ENCODE measurements at regions not wholly inside any gene's neighbourhood (a gene's known extent, or its start where the extent isn't known, plus 50 kb on each side); places are given as distances from the start of the nearest gene placed in this dataset.
A peak's percentile ranks its signal among the peaks of the same experiment; 100 is the strongest.

DNA sequence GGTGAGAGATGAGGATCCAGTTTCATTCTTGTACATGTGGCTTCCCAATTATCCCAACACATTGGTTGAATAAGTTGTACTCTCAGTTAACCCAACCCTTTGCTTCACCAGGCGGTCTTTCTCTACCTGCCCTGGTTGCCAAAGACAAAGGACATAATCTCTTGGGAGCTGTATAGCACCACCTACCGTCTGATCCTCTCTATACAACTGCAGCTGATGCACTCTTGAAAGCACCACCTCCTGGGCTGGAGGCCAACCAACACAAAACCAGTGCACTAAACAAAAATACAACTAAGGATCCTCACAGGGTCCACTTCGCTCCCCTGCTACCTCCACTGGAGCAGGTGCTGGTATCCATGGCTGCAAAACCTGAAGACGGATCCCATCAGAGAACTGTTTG lies 473.6 kb upstream of the NRXN1 start:
- peak in 2 of 3 donors; percentile 22 to 60 for DNase-seq
- WGBS (ENCODE audit: insufficient coverage, low coverage, low lambda C conversion rate, missing lambda C conversion rate), result 55% methylated on average over 4 of the region's 4 CpGs
- intact Hi-C loops (cut with DNase I), result no loop called here

DNA sequence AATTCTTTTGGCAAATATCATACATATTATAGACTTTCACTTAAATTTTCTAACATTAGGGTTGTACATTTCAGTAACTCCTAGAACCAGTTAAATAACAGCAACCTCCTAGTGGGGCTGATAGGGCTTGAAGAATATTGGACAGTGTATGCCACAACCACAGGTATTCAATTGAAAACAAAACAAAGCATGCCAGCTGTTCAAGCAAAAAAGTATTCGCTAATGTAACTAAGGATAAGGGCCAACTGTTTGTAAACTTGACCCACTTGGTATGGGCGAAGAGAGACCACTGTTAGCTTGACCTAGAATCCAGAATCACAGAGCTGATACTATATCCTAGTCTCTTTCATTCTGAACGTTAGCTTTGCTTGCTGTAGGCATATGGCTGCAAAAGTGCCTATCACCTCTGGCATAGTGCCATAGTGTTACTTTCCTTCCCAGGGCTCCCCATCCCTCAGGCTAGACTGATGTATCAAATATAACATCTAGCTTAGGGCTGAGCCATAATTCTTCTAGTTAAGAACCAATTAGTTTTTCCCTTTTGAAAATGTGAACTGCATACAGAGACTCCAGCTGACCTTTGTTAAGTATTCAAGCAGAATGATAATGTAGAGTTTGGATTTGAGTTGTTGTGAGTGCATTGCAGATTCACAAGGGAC lies 458.8 kb upstream of the NRXN1 start:
- Histone ChIP-seq H3K4me3 (no peak overlapping the region), H3K4me1 (no peaks in the 10 kb centered on the region), H3K27me3 (no peaks in the 10 kb centered on the region), H3K9me3 (no peaks in the 10 kb centered on the region), H3K36me3 (no peaks in the 10 kb centered on the region), H3K27ac (no peak overlapping the region)
- WGBS (ENCODE audit: insufficient coverage, low coverage, low lambda C conversion rate, missing lambda C conversion rate), result 46% methylated on average over 2 of the region's 3 CpGs
- no peak for ATAC-seq
- no peak for TF ChIP-seq POLR2A (IDR thresholded peaks at IDR 0.05)
- TF ChIP-seq, protein P1, sequence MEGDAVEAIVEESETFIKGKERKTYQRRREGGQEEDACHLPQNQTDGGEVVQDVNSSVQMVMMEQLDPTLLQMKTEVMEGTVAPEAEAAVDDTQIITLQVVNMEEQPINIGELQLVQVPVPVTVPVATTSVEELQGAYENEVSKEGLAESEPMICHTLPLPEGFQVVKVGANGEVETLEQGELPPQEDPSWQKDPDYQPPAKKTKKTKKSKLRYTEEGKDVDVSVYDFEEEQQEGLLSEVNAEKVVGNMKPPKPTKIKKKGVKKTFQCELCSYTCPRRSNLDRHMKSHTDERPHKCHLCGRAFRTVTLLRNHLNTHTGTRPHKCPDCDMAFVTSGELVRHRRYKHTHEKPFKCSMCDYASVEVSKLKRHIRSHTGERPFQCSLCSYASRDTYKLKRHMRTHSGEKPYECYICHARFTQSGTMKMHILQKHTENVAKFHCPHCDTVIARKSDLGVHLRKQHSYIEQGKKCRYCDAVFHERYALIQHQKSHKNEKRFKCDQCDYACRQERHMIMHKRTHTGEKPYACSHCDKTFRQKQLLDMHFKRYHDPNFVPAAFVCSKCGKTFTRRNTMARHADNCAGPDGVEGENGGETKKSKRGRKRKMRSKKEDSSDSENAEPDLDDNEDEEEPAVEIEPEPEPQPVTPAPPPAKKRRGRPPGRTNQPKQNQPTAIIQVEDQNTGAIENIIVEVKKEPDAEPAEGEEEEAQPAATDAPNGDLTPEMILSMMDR (IDR thresholded peaks at IDR 0.05), result no peak
- intact Hi-C loops (cut with DNase I), result no loop called here
- no peak for DNase-seq

More for the DNA sequence above, 473.6 kb upstream of the NRXN1 start:
- H3K4me1 ChIP-seq, result no peaks in the 10 kb centered on the region
- H3K27ac ChIP-seq, result no peak overlapping the region
- H3K4me3 ChIP-seq, result no peak overlapping the region
- H3K36me3 ChIP-seq, result no peaks in the 10 kb centered on the region
- peak; percentile 66 to 84 (median 79) for ATAC-seq
- H3K27me3 ChIP-seq, result no peaks in the 10 kb centered on the region
- no peak for TF ChIP-seq POLR2A (IDR thresholded peaks at IDR 0.05)
- TF ChIP-seq, protein P1 (IDR thresholded peaks at IDR 0.05), result peak; percentile 38 to 49 (median 42)
- H3K9me3 ChIP-seq, result peaks cover 0 to 1% (median 0%) of the 10 kb centered on the region in 4 donors

DNA sequence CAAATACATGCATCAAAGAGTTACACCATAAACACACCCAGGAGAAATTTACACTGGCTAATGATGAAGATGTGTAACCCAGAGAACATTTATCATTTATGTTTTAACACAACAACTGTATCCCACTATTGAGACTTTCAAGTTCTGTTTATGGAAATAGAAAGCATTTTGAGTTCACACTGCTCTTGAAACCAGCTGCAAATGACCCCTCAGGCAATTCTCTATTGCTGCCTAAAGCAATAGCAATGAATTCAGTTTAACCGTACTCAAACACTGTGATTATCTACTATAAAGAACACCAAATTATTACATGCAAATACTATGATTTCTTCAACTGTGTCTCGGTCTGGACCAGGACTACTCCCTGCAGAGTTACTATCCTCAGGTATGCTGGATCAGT lies 452.7 kb upstream of the NRXN1 start:
- WGBS (ENCODE audit: insufficient coverage, low coverage, low lambda C conversion rate, missing lambda C conversion rate), result 94% methylated on average over 2 of the region's 2 CpGs
- H3K36me3 ChIP-seq, result no peaks in the 10 kb centered on the region
- DNase-seq, result no peak
- intact Hi-C loops (cut with DNase I), result no loop called here
- no peak overlapping the region for H3K4me3 ChIP-seq
- no peak for ATAC-seq
- H3K27ac ChIP-seq, result no peak overlapping the region
- TF ChIP-seq, protein P1 (IDR thresholded peaks at IDR 0.05), result no peak
- no peak for TF ChIP-seq POLR2A (IDR thresholded peaks at IDR 0.05)
- H3K9me3 ChIP-seq, result no peaks in the 10 kb centered on the region
- H3K27me3 ChIP-seq, result no peaks in the 10 kb centered on the region
- no peaks in the 10 kb centered on the region for H3K4me1 ChIP-seq

DNA sequence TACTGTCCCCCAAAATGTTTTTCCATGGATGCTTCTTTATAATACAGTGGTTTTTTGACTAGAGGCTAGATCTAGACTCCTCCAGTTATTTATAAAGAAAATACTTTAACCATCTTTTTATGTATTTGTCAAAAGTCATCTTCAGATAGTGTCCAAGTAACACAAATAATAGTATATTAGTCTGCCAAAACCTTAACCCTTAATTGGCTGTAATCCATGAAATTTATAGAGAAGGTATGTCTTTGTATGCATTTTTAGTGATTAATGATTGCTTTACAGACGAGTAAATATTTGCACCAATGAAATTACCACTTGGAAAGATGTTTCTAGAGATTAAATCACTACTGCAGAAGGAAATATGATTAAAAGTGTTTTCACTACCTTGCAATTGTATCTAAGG lies 451.8 kb upstream of the NRXN1 start:
- Histone ChIP-seq H3K4me1 (no peaks in the 10 kb centered on the region), H3K27ac (no peak overlapping the region), H3K36me3 (no peaks in the 10 kb centered on the region), H3K4me3 (no peak overlapping the region), H3K9me3 (no peaks in the 10 kb centered on the region), H3K27me3 (no peaks in the 10 kb centered on the region)
- ATAC-seq (no peak), DNase-seq (no peak)
- WGBS (ENCODE audit: insufficient coverage, low coverage, low lambda C conversion rate, missing lambda C conversion rate), result 33% methylated on average over 1 of the region's 1 CpG
- TF ChIP-seq, protein P1 (IDR thresholded peaks at IDR 0.05), result no peak
- TF ChIP-seq POLR2A (IDR thresholded peaks at IDR 0.05), result no peak
- intact Hi-C loops (cut with DNase I), result no loop called here

Measured in right lobe of liver (tissue), 6 donors.